BLaER1 (cell line): ENCODE measurements at regions not wholly inside any gene's neighbourhood (a gene's known extent, or its start where the extent isn't known, plus 50 kb on each side); places are given as distances from the start of the nearest gene placed in this dataset.
"Not testable (repeated sequence)": the region's sequence is repeated elsewhere in the genome, so short reads cannot be mapped to it uniquely, and the experiment has no call there.

Experiments
- H3K27ac ChIP-seq: shearing (Covaris generic); formaldehyde crosslinking; 2 replicates; pipeline ENCODE4 v1.8.1; 2022
- H3K27me3 ChIP-seq: shearing (Covaris generic); formaldehyde crosslinking; 2 replicates; pipeline ENCODE4 v1.8.1; 2022
- H3K36me3 ChIP-seq: shearing (Covaris generic); formaldehyde crosslinking; 2 replicates; pipeline ENCODE4 v1.8.1; 2022
- H3K4me1 ChIP-seq: shearing (Covaris generic); formaldehyde crosslinking; 2 replicates; pipeline ENCODE4 v1.8.1; 2022
- H3K4me2 ChIP-seq: shearing (Covaris generic); formaldehyde crosslinking; 2 replicates; pipeline ENCODE4 v1.8.1; 2022
- H3K4me3 ChIP-seq: shearing (Covaris generic); formaldehyde crosslinking; 2 replicates; pipeline ENCODE4 v1.8.1; 2022
- H3K9ac ChIP-seq: shearing (Covaris generic); formaldehyde crosslinking; 2 replicates; pipeline ENCODE4 v1.8.1; 2022
- H3K9me3 ChIP-seq: shearing (Covaris generic); formaldehyde crosslinking; 2 replicates; pipeline ENCODE4 v1.8.1; 2022
- H4K20me1 ChIP-seq: shearing (Covaris generic); formaldehyde crosslinking; 2 replicates; pipeline ENCODE4 v1.8.1; 2022
- Cebpa-rat ChIP-seq: shearing (Covaris generic); IDR thresholded peaks from 2 replicates; pipeline ENCODE4 v1.8.1; 2022

GRCh38 chr4:171239196-171239595, 574.0 kb upstream of the GALNTL6 start:
- Histone ChIP-seq H4K20me1 (no peaks in the 10 kb centered on the region), H3K4me3 (no peak overlapping the region), H3K36me3 (no peaks in the 10 kb centered on the region), H3K4me1 (no peaks in the 10 kb centered on the region), H3K9ac (no peak overlapping the region), H3K9me3 (no peaks in the 10 kb centered on the region), H3K27me3 (no peaks in the 10 kb centered on the region), H3K27ac (no peak overlapping the region), H3K4me2 (no peak overlapping the region)
- no peak for TF ChIP-seq Cebpa-rat

- Histone ChIP-seq H4K20me1 (no peaks in the 10 kb centered on the region), H3K9ac (no peak overlapping the region), H3K4me2 (no peak overlapping the region), H3K4me3 (no peak overlapping the region), H3K36me3 (no peaks in the 10 kb centered on the region), H3K4me1 (no peaks in the 10 kb centered on the region), H3K27me3 (no peaks in the 10 kb centered on the region), H3K9me3 (no peaks in the 10 kb centered on the region), H3K27ac (no peak overlapping the region)
- no peak for TF ChIP-seq Cebpa-rat
These were observed 577.7 kb upstream of the GALNTL6 start for GRCh38 chr4:171235521-171235920.

DNA sequence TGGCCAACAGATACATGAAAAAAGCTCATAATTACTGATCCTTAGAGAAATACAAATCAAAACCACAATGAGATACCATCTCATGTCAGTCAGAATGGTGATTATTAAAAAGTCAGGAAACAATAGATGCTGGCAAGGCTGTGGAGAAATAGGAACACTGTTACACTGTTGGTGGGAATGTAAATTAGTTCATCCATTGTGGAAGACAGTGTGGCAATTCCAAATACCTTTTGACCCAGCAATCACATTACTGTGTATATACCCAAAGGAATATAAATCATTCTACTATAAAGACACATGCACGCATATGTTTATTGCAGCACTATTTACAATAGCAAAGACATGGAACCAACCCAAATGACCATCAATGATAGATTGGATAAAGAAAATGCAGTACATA, 583.9 kb upstream of the GALNTL6 start:
- not testable (repeated sequence) for H3K9ac ChIP-seq, H3K4me2 ChIP-seq, H3K27ac ChIP-seq, H3K4me3 ChIP-seq, H3K9me3 ChIP-seq, H4K20me1 ChIP-seq, H3K36me3 ChIP-seq, H3K4me1 ChIP-seq, H3K27me3 ChIP-seq

GRCh38 chr4:171221181-171221580, 592.0 kb upstream of the GALNTL6 start:
- Histone ChIP-seq H3K36me3 (no peaks in the 10 kb centered on the region), H3K9ac (no peak overlapping the region), H4K20me1 (no peaks in the 10 kb centered on the region), H3K4me2 (no peak overlapping the region), H3K4me3 (no peak overlapping the region), H3K9me3 (no peaks in the 10 kb centered on the region), H3K4me1 (no peaks in the 10 kb centered on the region), H3K27ac (no peak overlapping the region), H3K27me3 (no peaks in the 10 kb centered on the region)
- TF ChIP-seq Cebpa-rat, result no peak

- H3K27ac ChIP-seq, result no peak overlapping the region
- H4K20me1 ChIP-seq, result no peaks in the 10 kb centered on the region
- no peak overlapping the region for H3K9ac ChIP-seq
- H3K36me3 ChIP-seq, result no peaks in the 10 kb centered on the region
- no peaks in the 10 kb centered on the region for H3K27me3 ChIP-seq
- no peaks in the 10 kb centered on the region for H3K4me1 ChIP-seq
- H3K4me3 ChIP-seq, result no peak overlapping the region
- no peak for TF ChIP-seq Cebpa-rat
- no peak overlapping the region for H3K4me2 ChIP-seq
- no peaks in the 10 kb centered on the region for H3K9me3 ChIP-seq
These were observed 609.8 kb upstream of the GALNTL6 start for GRCh38 chr4:171203425-171203824.

DNA sequence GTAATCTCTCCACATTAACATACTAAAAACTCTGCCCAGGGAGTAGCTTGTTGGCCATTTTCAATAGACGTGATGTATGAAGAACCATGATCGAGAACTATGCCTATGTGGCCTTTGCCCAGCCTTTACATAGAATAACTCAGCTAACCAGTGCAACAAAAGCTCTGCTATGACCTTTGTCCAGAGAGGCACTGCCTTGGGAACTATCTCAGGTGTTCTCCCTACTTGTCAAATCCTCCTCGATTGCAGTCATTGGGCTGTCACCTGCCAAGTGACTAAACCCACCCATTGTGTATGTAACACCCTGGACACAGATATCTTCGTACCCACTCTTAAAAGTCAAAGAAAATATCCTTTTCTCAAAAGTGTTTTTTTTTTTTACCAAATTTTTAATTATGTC, 610.3 kb upstream of the GALNTL6 start:
- H3K4me2 ChIP-seq, result no peak overlapping the region
- no peaks in the 10 kb centered on the region for H3K9me3 ChIP-seq
- no peaks in the 10 kb centered on the region for H3K36me3 ChIP-seq
- H3K27me3 ChIP-seq, result no peaks in the 10 kb centered on the region
- no peak for TF ChIP-seq Cebpa-rat
- H3K4me1 ChIP-seq, result no peaks in the 10 kb centered on the region
- H3K27ac ChIP-seq, result no peak overlapping the region
- no peak overlapping the region for H3K9ac ChIP-seq
- H4K20me1 ChIP-seq, result no peaks in the 10 kb centered on the region
- no peak overlapping the region for H3K4me3 ChIP-seq

- Histone ChIP-seq H3K27me3 (no peaks in the 10 kb centered on the region), H3K9me3 (no peaks in the 10 kb centered on the region), H3K27ac (no peak overlapping the region), H3K4me1 (no peaks in the 10 kb centered on the region), H3K9ac (no peak overlapping the region), H3K4me2 (no peak overlapping the region), H3K4me3 (no peak overlapping the region), H4K20me1 (no peaks in the 10 kb centered on the region), H3K36me3 (no peaks in the 10 kb centered on the region)
- TF ChIP-seq Cebpa-rat, result no peak
These were observed 626.5 kb upstream of the GALNTL6 start for GRCh38 chr4:171186700-171187099.

GRCh38 chr4:171181090-171181489, 632.1 kb upstream of the GALNTL6 start:
- Histone ChIP-seq H3K27me3 (no peaks in the 10 kb centered on the region), H3K4me3 (no peak overlapping the region), H3K27ac (no peak overlapping the region), H3K4me1 (no peaks in the 10 kb centered on the region), H3K9ac (no peak overlapping the region), H3K9me3 (no peaks in the 10 kb centered on the region), H3K4me2 (no peak overlapping the region), H4K20me1 (no peaks in the 10 kb centered on the region), H3K36me3 (no peaks in the 10 kb centered on the region)
- no peak for TF ChIP-seq Cebpa-rat

GRCh38 chr4:171170671-171171070, 642.5 kb upstream of the GALNTL6 start:
- Histone ChIP-seq H3K36me3 (no peaks in the 10 kb centered on the region), H3K27ac (no peak overlapping the region), H3K4me2 (no peak overlapping the region), H3K27me3 (no peaks in the 10 kb centered on the region), H3K9me3 (peaks cover 17% of the 10 kb centered on the region), H3K4me1 (peaks cover 6% of the 10 kb centered on the region), H4K20me1 (no peaks in the 10 kb centered on the region), H3K4me3 (no peak overlapping the region), H3K9ac (no peak overlapping the region)
- TF ChIP-seq Cebpa-rat, result no peak

DNA sequence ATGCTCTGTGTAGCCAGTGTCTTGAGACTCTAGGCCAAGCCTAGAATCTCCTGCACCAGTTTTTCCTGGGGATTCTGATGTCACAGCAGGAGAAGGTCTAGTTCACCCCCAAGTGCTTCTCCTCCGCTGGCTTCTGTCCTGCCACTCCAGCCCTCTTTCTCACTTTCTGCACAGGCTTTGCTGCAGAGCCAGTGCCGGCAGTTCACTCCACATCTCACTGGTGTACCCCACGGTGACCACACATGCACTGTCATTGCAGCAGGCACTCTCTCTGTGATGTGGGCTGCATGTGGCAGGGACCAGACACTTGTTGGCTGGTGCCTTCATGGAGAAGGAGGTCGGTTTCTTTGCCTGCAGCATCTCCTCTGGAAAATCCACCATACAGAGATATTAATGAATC, 643.8 kb upstream of the GALNTL6 start:
- Histone ChIP-seq H3K27me3 (no peaks in the 10 kb centered on the region), H3K4me2 (no peak overlapping the region), H3K36me3 (no peaks in the 10 kb centered on the region), H3K27ac (no peak overlapping the region), H3K9ac (no peak overlapping the region), H3K4me3 (no peak overlapping the region), H4K20me1 (no peaks in the 10 kb centered on the region), H3K9me3 (peaks cover 17% of the 10 kb centered on the region), H3K4me1 (peaks cover 6% of the 10 kb centered on the region)
- TF ChIP-seq Cebpa-rat, result no peak

- no peak for TF ChIP-seq Cebpa-rat
- Histone ChIP-seq H3K36me3 (no peaks in the 10 kb centered on the region), H3K27me3 (no peaks in the 10 kb centered on the region), H3K9ac (no peak overlapping the region), H4K20me1 (no peaks in the 10 kb centered on the region), H3K9me3 (no peaks in the 10 kb centered on the region), H3K27ac (no peak overlapping the region), H3K4me1 (peaks cover 5% of the 10 kb centered on the region; the same call in 1 of the 2 replicates), H3K4me3 (no peak overlapping the region), H3K4me2 (no peak overlapping the region)
These were observed 650.7 kb upstream of the GALNTL6 start for GRCh38 chr4:171162478-171162877.
